ENCODE measurements at regions not wholly inside any gene's neighbourhood (a gene's known extent, or its start where the extent isn't known, plus 50 kb on each side); places are given as distances from the start of the nearest gene placed in this dataset.
A peak's percentile ranks its signal among the peaks of the same experiment; 100 is the strongest.

GRCh38 chr3:168574455-168575158 is 478.9 kb upstream of the GOLIM4 start:
- Histone ChIP-seq H3K9me3 (ENCODE audit: control insufficient read depth in 3 of 3, low read length in 3 of 3) (no peaks in the 10 kb centered on the region), H3K4me3 (ENCODE audit: low read length in 3 of 3) (no peak overlapping the region), H3K27me3 (ENCODE audit: control insufficient read depth in 3 of 3, insufficient read depth in 3 of 3, low read length in 3 of 3) (no peaks in the 10 kb centered on the region), H3K27ac (ENCODE audit: low read depth, low read length) (no peak overlapping the region), H3K36me3 (ENCODE audit: control insufficient read depth in 3 of 3, insufficient read depth in 3 of 3, low read length in 3 of 3) (no peaks in the 10 kb centered on the region), H3K9ac (ENCODE audit: low read depth in 1 of 3, low read length in 3 of 3) (no peak overlapping the region), H3K4me1 (ENCODE audit: control insufficient read depth in 3 of 3, insufficient read depth in 3 of 3, low read length in 3 of 3) (no peaks in the 10 kb centered on the region)

- Histone ChIP-seq H3K4me3 (ENCODE audit: low read length in 3 of 3) (no peak overlapping the region), H3K9me3 (ENCODE audit: control insufficient read depth in 3 of 3, low read length in 3 of 3) (no peaks in the 10 kb centered on the region), H3K36me3 (ENCODE audit: control insufficient read depth in 3 of 3, insufficient read depth in 3 of 3, low read length in 3 of 3) (no peaks in the 10 kb centered on the region), H3K4me1 (ENCODE audit: control insufficient read depth in 3 of 3, insufficient read depth in 3 of 3, low read length in 3 of 3) (no peaks in the 10 kb centered on the region), H3K27me3 (ENCODE audit: control insufficient read depth in 3 of 3, insufficient read depth in 3 of 3, low read length in 3 of 3) (no peaks in the 10 kb centered on the region), H3K27ac (ENCODE audit: low read depth, low read length) (no peak overlapping the region), H3K9ac (ENCODE audit: low read depth in 1 of 3, low read length in 3 of 3) (no peak overlapping the region)
These were observed 474.9 kb upstream of the GOLIM4 start for GRCh38 chr3:168570404-168571155.

DNA sequence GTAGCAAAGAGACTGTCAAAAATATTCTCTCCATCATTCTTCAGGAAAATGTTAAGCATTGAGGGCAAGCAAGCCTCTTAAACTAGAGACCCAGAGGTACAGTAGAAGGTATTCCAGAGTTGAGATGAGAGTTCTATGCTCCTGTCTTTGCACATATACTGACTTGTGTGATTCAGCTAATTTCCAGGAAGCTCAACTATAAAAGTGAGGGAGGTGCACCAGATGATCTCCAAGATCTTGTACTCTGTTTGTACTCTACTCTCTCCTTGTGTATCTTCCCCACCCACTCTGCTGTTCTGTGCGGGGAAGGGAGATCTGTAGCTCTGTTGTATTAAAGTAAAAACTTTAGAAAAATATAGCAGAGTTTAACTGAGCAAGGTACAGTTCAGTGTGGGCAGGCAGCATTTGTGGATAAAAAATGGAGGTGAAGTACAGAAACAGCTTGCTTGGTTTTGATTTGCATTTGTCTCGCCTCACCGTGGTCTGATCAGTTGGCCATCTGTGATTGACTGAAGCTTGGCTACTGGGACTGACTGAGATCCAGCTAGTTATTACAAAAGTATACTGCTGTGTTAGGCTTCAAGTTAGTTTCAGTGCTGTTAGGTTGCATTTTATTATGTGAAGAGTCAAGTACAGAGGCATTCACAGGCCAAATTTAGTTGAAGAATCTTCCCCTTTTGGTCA is 463.1 kb upstream of the GOLIM4 start:
- H3K4me1 ChIP-seq (ENCODE audit: control insufficient read depth in 3 of 3, insufficient read depth in 3 of 3, low read length in 3 of 3): no peaks in the 10 kb centered on the region
- no peak overlapping the region for H3K4me3 ChIP-seq (ENCODE audit: low read length in 3 of 3)
- no peaks in the 10 kb centered on the region for H3K27me3 ChIP-seq (ENCODE audit: control insufficient read depth in 3 of 3, insufficient read depth in 3 of 3, low read length in 3 of 3)
- H3K27ac ChIP-seq (ENCODE audit: low read depth, low read length): no peak overlapping the region
- no peaks in the 10 kb centered on the region for H3K36me3 ChIP-seq (ENCODE audit: control insufficient read depth in 3 of 3, insufficient read depth in 3 of 3, low read length in 3 of 3)
- H3K9ac ChIP-seq (ENCODE audit: low read depth in 1 of 3, low read length in 3 of 3): no peak overlapping the region
- H3K9me3 ChIP-seq (ENCODE audit: control insufficient read depth in 3 of 3, low read length in 3 of 3): no peaks in the 10 kb centered on the region

- Histone ChIP-seq H3K27ac (ENCODE audit: low read depth, low read length) (no peak overlapping the region), H3K9me3 (ENCODE audit: control insufficient read depth in 3 of 3, low read length in 3 of 3) (no peaks in the 10 kb centered on the region), H3K27me3 (ENCODE audit: control insufficient read depth in 3 of 3, insufficient read depth in 3 of 3, low read length in 3 of 3) (no peaks in the 10 kb centered on the region), H3K36me3 (ENCODE audit: control insufficient read depth in 3 of 3, insufficient read depth in 3 of 3, low read length in 3 of 3) (no peaks in the 10 kb centered on the region), H3K4me3 (ENCODE audit: low read length in 3 of 3) (no peak overlapping the region), H3K9ac (ENCODE audit: low read depth in 1 of 3, low read length in 3 of 3) (no peak overlapping the region), H3K4me1 (ENCODE audit: control insufficient read depth in 3 of 3, insufficient read depth in 3 of 3, low read length in 3 of 3) (no peaks in the 10 kb centered on the region)
These were observed 456.5 kb upstream of the GOLIM4 start for GRCh38 chr3:168552251-168552650.

DNA sequence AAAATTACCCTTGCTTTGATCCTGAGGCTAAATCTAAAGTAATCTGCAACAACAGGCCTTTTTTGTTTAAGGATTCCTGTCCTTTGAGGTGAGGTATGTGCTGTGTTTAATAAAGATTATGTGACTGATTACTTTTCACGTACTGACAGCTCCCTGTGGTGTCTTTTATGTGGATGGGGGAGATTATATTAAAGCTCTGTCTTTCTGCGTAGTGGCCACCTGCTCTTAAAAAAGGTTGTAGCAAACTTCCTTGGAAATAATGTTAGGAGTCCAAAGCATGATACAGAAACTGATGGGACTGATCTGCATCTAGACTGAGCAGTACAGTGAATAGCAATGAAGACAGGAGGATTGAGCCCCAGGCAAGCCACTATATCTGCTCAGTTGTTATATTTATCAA is 453.0 kb upstream of the GOLIM4 start:
- no peaks in the 10 kb centered on the region for H3K4me1 ChIP-seq (ENCODE audit: control insufficient read depth in 3 of 3, insufficient read depth in 3 of 3, low read length in 3 of 3)
- no peaks in the 10 kb centered on the region for H3K27me3 ChIP-seq (ENCODE audit: control insufficient read depth in 3 of 3, insufficient read depth in 3 of 3, low read length in 3 of 3)
- H3K9ac ChIP-seq (ENCODE audit: low read depth in 1 of 3, low read length in 3 of 3): no peak overlapping the region
- no peak overlapping the region for H3K27ac ChIP-seq (ENCODE audit: low read depth, low read length)
- no peaks in the 10 kb centered on the region for H3K9me3 ChIP-seq (ENCODE audit: control insufficient read depth in 3 of 3, low read length in 3 of 3)
- H3K4me3 ChIP-seq (ENCODE audit: low read length in 3 of 3): no peak overlapping the region
- H3K36me3 ChIP-seq (ENCODE audit: control insufficient read depth in 3 of 3, insufficient read depth in 3 of 3, low read length in 3 of 3): no peaks in the 10 kb centered on the region

DNA sequence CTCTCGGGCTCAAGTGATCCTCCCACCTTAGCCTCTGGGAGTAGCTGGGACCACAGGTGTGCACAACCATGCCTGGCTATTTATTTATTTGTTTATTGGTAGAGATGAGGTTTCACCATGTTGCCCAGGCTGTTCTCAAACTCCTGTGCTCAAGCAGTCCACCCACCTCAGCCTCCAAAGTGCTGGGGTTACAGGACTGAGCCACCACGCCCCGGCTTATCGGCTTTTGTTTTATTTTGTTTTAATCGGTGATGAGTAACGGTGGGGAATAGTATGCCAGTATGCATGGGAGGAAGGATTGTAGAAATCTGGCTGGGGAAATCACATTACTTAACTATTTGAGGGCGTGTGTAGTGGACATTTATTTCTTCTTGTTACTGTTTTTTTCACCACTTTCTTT is 451.0 kb upstream of the GOLIM4 start:
- no peaks in the 10 kb centered on the region for H3K27me3 ChIP-seq (ENCODE audit: control insufficient read depth in 3 of 3, insufficient read depth in 3 of 3, low read length in 3 of 3)
- no peak overlapping the region for H3K4me3 ChIP-seq (ENCODE audit: low read length in 3 of 3)
- H3K27ac ChIP-seq (ENCODE audit: low read depth, low read length): no peak overlapping the region
- H3K9ac ChIP-seq (ENCODE audit: low read depth in 1 of 3, low read length in 3 of 3): no peak overlapping the region
- H3K36me3 ChIP-seq (ENCODE audit: control insufficient read depth in 3 of 3, insufficient read depth in 3 of 3, low read length in 3 of 3): no peaks in the 10 kb centered on the region
- no peaks in the 10 kb centered on the region for H3K9me3 ChIP-seq (ENCODE audit: control insufficient read depth in 3 of 3, low read length in 3 of 3)
- H3K4me1 ChIP-seq (ENCODE audit: control insufficient read depth in 3 of 3, insufficient read depth in 3 of 3, low read length in 3 of 3): no peaks in the 10 kb centered on the region

GRCh38 chr3:168545591-168545990 is 449.9 kb upstream of the GOLIM4 start:
- Histone ChIP-seq H3K9ac (ENCODE audit: low read depth in 1 of 3, low read length in 3 of 3) (peak overlapping the region in 1 of 3 donors; percentile 43), H3K4me1 (ENCODE audit: control insufficient read depth in 3 of 3, insufficient read depth in 3 of 3, low read length in 3 of 3) (no peaks in the 10 kb centered on the region), H3K4me3 (ENCODE audit: low read length in 3 of 3) (no peak overlapping the region), H3K27me3 (ENCODE audit: control insufficient read depth in 3 of 3, insufficient read depth in 3 of 3, low read length in 3 of 3) (no peaks in the 10 kb centered on the region), H3K27ac (ENCODE audit: low read depth, low read length) (no peak overlapping the region), H3K9me3 (ENCODE audit: control insufficient read depth in 3 of 3, low read length in 3 of 3) (no peaks in the 10 kb centered on the region), H3K36me3 (ENCODE audit: control insufficient read depth in 3 of 3, insufficient read depth in 3 of 3, low read length in 3 of 3) (no peaks in the 10 kb centered on the region)

GRCh38 chr3:168544097-168544957 is 448.6 kb upstream of the GOLIM4 start:
- no peak overlapping the region for H3K27ac ChIP-seq (ENCODE audit: low read depth, low read length)
- H3K4me3 ChIP-seq (ENCODE audit: low read length in 3 of 3): no peak overlapping the region
- H3K4me1 ChIP-seq (ENCODE audit: control insufficient read depth in 3 of 3, insufficient read depth in 3 of 3, low read length in 3 of 3): no peaks in the 10 kb centered on the region
- no peaks in the 10 kb centered on the region for H3K27me3 ChIP-seq (ENCODE audit: control insufficient read depth in 3 of 3, insufficient read depth in 3 of 3, low read length in 3 of 3)
- no peak overlapping the region for H3K9ac ChIP-seq (ENCODE audit: low read depth in 1 of 3, low read length in 3 of 3)
- H3K36me3 ChIP-seq (ENCODE audit: control insufficient read depth in 3 of 3, insufficient read depth in 3 of 3, low read length in 3 of 3): no peaks in the 10 kb centered on the region
- H3K9me3 ChIP-seq (ENCODE audit: control insufficient read depth in 3 of 3, low read length in 3 of 3): no peaks in the 10 kb centered on the region

GRCh38 chr3:168540726-168541125 is 445.0 kb upstream of the GOLIM4 start:
- Histone ChIP-seq H3K27ac (ENCODE audit: low read depth, low read length) (no peak overlapping the region), H3K9me3 (ENCODE audit: control insufficient read depth in 3 of 3, low read length in 3 of 3) (no peaks in the 10 kb centered on the region), H3K27me3 (ENCODE audit: control insufficient read depth in 3 of 3, insufficient read depth in 3 of 3, low read length in 3 of 3) (no peaks in the 10 kb centered on the region), H3K4me1 (ENCODE audit: control insufficient read depth in 3 of 3, insufficient read depth in 3 of 3, low read length in 3 of 3) (no peaks in the 10 kb centered on the region), H3K4me3 (ENCODE audit: low read length in 3 of 3) (no peak overlapping the region), H3K9ac (ENCODE audit: low read depth in 1 of 3, low read length in 3 of 3) (no peak overlapping the region), H3K36me3 (ENCODE audit: control insufficient read depth in 3 of 3, insufficient read depth in 3 of 3, low read length in 3 of 3) (no peaks in the 10 kb centered on the region)
